GM18508 (cell line): ENCODE measurements at regions not wholly inside any gene's neighbourhood (a gene's known extent, or its start where the extent isn't known, plus 50 kb on each side); places are given as distances from the start of the nearest gene placed in this dataset.
A peak's percentile ranks its signal among the peaks of the same experiment; 100 is the strongest.
"Not testable (repeated sequence)": the region's sequence is repeated elsewhere in the genome, so short reads cannot be mapped to it uniquely, and the experiment has no call there.

Experiments used
- ATAC-seq: cut with Tn5 transposase; IDR thresholded peaks from one replicate; pipeline ENCODE4 v1.9.1; 2021; ENCODE audit warnings: moderate number of reproducible peaks; ENCODE audit not compliant: insufficient read depth, unreplicated experiment

DNA sequence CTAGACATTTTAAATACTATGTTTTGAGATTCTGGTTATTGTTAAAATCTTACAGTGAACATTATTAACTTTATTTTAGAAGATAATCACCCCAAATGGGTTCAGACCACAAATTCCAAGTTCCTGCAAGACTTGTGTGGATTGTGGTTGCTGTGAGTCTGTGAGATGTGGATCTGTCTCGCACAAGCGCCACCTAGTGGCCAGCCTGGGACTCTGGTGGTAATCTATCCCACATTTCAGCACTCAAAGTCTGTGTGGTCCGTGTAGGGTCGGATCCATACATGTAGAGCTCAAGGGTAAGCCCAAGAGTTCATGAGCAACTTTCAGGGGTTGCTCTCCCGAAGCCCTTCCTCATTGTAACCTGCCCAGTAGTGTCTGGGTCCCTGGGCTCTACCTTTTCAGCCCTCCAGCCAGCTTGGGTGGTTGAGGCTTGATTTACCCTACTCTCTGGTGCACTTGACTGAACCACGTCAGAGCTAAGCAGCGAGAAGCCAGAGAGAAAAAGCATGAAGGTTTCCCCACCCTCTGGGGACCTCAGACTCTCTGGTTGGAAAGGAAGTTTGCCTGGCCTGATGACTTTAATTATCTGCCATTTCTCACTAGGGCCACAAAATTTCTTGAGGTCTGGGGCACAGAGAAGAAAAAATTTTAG lies 129.2 kb downstream of the ARHGAP11B start:
- peak; percentile 65 for ATAC-seq

DNA sequence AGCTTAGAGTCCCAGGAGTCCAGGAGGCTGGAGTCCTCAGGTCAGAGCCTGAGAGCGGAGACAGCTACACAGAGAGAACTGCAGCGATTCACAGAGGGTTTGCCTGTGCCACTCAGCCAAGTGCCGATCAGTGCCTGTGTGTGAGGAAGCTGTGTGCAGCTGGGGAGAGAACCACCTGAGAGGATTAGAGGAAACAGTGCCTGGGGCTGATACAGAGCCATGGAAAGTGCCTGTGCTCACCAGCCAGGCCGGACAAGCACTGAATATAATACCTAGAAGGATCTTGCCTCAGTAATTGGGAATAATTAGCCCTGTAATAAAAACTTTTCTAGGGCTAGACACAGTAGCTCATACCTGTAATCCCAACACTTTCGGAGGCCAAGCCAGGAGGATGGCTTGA lies 134.7 kb downstream of the ARHGAP11B start:
- ATAC-seq: not testable (repeated sequence)

GRCh38 chr15:30761365-30761764 lies 135.4 kb downstream of the ARHGAP11B start:
- ATAC-seq: not testable (repeated sequence)

- not testable (repeated sequence) for ATAC-seq
Observed at GRCh38 chr15:30769390-30770124, 134.2 kb upstream of the FAN1 start.

DNA sequence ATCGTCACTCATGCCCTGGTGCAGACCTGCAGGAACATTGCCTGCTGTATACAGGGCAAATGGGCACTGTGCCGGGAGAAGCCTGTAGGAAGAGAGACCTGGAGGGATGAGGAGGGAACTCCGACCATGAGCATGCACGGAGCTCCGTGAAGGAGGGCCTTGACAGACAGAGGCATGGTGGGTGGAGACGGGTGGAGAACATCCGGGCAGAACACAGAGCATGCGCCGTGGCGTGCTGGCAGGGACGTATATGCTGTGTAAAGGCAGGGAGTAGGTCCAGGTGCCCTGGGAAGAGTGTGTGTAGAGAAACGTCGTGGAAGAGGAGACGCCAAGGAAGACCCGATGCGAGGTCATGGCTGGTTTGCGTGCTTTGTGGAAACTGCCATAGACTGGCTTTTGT lies 133.0 kb upstream of the FAN1 start:
- ATAC-seq: no peak

GRCh38 chr15:30783019-30783418 lies 120.7 kb upstream of the FAN1 start:
- no peak for ATAC-seq

DNA sequence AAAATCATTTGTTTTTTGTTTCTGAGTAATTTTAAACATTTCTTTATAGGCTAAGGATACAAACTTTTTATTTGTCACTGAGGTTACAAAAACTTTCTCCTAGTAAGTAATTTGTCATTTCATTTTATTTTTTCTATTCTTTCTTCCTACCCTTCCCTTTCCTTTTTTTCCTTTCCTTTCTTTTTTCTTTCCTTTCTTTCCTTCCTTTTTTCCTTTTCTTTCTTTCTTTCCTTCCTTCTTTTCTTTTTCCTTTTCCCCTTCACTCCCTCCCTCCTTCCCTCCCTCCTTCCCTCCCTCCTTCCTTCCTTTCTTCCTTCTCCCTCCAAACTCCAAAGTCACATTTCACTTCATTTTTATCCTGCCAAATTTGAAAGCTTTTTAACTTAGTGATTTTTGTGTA lies 115.1 kb upstream of the FAN1 start:
- no peak for ATAC-seq

DNA sequence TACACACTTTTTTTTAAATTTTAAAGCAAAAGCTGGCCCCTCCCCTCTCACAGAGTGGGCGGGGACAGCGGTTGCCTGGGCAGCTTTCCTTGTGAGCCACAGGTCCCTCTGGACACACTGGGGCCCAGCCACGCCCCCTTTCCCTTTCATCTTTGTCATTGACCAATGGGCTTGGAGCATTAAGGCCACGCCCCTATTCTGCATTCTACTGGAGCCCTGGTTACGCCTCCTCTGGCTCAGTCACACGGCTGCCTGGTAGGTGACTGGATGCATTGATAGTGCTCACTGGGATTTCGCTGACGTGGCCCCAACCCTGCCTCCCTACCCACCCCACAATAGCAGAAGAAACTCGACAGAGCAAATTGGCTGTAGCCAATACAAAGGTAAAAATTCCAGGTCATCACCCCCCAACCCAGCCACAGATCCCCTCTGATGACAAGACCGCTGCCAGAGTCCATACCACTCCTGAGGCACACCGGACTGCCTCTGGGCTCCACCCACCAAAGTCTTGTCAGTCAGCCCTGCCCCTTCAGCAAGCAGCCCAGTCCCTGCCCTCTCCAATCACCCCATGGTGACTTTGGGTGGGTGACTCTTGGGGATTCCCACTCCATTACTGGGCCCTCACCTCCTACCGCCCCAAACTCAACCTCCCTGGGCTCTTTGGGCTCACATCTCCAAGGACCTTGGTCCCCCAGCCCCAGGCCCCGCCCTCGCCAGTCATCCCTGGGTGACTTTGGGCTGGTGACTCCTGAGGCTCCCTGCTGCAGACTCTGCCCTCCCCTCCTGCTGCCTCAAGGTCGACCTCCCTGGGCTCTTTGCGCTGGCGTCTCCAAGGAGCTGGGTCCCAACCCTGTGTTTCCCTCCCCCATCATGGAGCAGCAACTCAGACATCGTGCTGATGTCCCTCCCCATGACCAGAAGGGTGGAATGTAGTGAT lies 112.2 kb upstream of the FAN1 start:
- no peak for ATAC-seq

- not testable (repeated sequence) for ATAC-seq
Observed at GRCh38 chr15:30792843-30793242, 110.9 kb upstream of the FAN1 start.

DNA sequence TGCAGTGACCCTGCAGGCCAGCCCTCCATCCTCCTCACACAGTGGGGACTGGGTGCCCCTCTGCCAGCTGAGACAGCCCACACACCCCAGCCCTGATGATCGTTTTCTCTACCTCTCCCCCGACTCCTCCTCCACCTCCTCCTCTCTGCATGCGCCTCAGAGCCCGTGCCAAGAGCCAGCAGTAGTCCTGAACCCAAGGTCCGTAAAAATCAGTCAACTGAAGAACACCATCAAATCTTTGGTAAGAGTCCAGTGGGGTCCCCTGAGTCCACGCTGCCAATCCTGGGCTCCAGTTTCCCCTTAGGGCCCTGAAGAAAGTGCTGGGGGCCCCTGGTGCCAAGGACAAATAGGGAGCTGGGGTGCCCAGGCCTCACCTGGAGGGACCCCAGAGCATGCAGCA lies 109.3 kb upstream of the FAN1 start:
- ATAC-seq: no peak

GRCh38 chr15:30799565-30799964 lies 104.2 kb upstream of the FAN1 start:
- not testable (repeated sequence) for ATAC-seq

GRCh38 chr15:30801140-30801895 lies 102.4 kb upstream of the FAN1 start:
- not testable (repeated sequence) for ATAC-seq

- not testable (repeated sequence) for ATAC-seq
Observed at GRCh38 chr15:30802001-30802400, 101.7 kb upstream of the FAN1 start.

- ATAC-seq: not testable (repeated sequence)
Observed at GRCh38 chr15:30803703-30804102, 100.0 kb upstream of the FAN1 start.

DNA sequence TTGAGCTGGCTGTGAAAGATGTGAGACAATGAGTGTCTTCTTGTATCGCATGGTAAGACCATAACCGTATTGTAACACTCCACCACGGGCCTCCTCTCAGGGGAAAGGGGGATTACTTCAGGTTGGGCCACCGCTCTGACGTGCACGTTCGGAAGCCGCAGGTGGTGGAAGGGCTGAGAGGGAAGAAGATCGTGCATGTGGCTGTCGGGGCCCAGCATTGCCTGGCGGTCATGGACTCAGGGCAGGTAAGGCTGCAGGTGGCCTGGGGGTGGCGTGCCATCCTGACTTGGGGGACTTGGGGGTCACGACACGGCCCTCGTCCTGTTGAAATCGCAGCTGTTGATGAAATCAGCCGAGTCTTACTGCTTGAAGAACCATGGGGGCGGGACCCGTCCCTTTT lies 87.3 kb upstream of the FAN1 start:
- no peak for ATAC-seq

DNA sequence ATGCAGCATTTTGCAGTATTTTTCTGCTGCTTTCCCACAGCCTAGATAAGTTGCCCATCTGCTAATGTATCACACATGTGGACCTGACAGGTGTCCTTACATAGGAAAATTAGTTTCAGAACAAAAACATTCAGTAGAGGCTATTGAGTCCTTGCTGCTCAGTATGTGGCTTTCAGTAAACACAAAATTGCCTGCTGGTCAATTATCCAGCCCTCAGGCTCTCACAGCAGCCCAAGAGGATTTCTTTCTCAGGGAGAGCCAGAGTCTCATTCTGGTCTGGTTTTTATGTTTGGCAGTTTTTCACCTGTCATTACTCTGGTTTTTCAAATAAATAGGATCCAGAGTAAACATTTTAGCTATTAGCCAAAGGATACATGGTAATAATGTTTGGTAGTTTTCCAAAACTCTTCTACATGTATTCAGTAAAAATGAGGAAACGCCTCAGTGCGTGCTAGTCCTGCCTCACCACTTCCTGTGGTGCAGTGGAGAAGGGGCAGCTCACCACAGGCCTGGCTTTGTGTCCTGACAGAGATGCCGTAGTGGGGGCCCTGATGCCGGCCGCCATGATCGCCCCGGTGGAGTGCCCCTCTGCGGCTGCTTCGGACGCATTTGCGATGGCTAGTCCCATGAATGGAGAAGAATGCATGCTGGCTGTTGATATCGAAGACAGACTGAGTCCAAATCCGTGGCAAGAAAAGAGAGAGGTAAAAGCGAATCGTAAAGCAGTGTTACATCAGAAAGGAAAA lies 80.5 kb upstream of the FAN1 start:
- ATAC-seq: not testable (repeated sequence)

GRCh38 chr15:30824518-30825195 lies 79.1 kb upstream of the FAN1 start:
- no peak for ATAC-seq

DNA sequence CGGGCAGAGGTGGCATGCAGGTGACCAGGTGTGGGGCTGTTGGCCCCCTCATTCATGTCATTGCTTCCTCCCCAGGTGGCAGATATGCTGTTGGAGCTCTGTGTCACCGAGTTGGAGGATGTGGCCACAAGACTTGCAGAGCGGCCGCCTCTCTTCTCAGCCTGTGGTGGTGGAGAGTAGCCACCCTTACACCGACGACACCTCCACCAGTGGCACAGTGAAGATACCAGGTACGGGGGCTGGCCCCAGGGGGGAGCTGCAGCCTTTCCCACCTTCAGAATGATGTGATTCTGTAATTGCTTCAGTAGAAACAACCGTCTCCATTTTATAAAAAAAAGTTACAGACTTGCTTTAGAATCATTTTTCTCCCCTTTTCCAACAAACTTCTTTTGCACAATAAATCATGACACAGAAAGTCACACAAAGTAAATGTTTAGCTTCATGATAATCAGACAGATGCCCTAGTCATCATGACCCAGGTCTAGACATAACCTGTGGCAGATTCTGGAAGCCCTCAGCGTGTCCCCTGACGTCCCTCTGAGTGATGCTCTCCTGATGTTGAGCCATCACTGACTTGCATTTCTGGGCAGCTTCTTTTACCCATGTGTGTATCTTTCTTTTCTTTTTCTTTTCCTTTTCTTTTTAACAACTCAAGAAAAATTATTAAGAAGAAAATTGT lies 76.0 kb upstream of the FAN1 start:
- ATAC-seq: no peak
